ENCODE measurements at regions not wholly inside any gene's neighbourhood (a gene's known extent, or its start where the extent isn't known, plus 50 kb on each side); places are given as distances from the start of the nearest gene placed in this dataset.

- no peak for TF ChIP-seq MIXL1 (CRISPR knock-in tag; IDR thresholded peaks at IDR 0.05)
Observed at GRCh38 chr2:65669574-65669973, 237.2 kb upstream of the SPRED2 start (continued).

- H3K27me3 ChIP-seq (ENCODE audit: control insufficient read depth in 1 of 2, insufficient read depth in 2 of 2, low read length in 2 of 2) = no peaks in the 10 kb centered on the region
- H3K27ac ChIP-seq (ENCODE audit: extremely low read length, insufficient read depth, low read length) = no peak overlapping the region
- in situ Hi-C loops (cut with HindIII; ENCODE audit: extremely low pct_ligation_motif_present, low pct_unique_long_range_greater_than_20kb) (no loop called here), intact Hi-C loops (cut with micrococcal nuclease; ENCODE audit: unreplicated experiment) (no loop called here)
- H3K36me3 ChIP-seq (replicated peaks in 1 of 2; ENCODE audit: control insufficient read depth in 1 of 2, insufficient read depth in 2 of 2, low read length in 2 of 2) = no peaks in the 10 kb centered on the region
- H3K4me2 ChIP-seq (ENCODE audit: low read depth, low read length) = no peak overlapping the region
- H4K20me1 ChIP-seq (ENCODE audit: insufficient read depth, low read length) = no peaks in the 10 kb centered on the region
- TF ChIP-seq, protein P1, sequence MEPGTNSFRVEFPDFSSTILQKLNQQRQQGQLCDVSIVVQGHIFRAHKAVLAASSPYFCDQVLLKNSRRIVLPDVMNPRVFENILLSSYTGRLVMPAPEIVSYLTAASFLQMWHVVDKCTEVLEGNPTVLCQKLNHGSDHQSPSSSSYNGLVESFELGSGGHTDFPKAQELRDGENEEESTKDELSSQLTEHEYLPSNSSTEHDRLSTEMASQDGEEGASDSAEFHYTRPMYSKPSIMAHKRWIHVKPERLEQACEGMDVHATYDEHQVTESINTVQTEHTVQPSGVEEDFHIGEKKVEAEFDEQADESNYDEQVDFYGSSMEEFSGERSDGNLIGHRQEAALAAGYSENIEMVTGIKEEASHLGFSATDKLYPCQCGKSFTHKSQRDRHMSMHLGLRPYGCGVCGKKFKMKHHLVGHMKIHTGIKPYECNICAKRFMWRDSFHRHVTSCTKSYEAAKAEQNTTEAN (CRISPR knock-in tag; conservative IDR thresholded peaks at IDR 0.05) = no peak
- TF ChIP-seq SNRNP70 (IDR thresholded peaks at IDR 0.05; ENCODE audit: low read depth, low read length) = no peak
- TF ChIP-seq ZC3H13 (CRISPR knock-in tag; IDR thresholded peaks at IDR 0.05) = no peak
- TF ChIP-seq ZBTB38 (CRISPR knock-in tag; IDR thresholded peaks at IDR 0.05) = no peak
- CTCF ChIA-PET (ENCODE audit: low intra/inter-chr PET ratio, low total read pairs) = no interaction called here
- no peak for DNase-seq (ENCODE audit: low spot score)
- H3K4me3 ChIP-seq (replicated peaks in 1 of 3; ENCODE audit: insufficient read depth in 1 of 3, low read depth in 2 of 3, low read length in 3 of 3) = no peak overlapping the region
- H2AFZ ChIP-seq (ENCODE audit: low read length) = no peak overlapping the region
- no peak overlapping the region for H3K9ac ChIP-seq (ENCODE audit: insufficient read depth, low read depth, low read length)
- no peaks in the 10 kb centered on the region for H3K9me3 ChIP-seq (ENCODE audit: low read length)
- no TSS peak for BruUV-seq (replicated peaks)
- no peak for FAIRE-seq
- POLR2A ChIA-PET = no interaction called here
- no peaks in the 10 kb centered on the region for H3K4me1 ChIP-seq (ENCODE audit: insufficient read depth, low read length)
- no peak for ATAC-seq
- H3K79me2 ChIP-seq (ENCODE audit: insufficient read depth, low read length) = no peaks in the 10 kb centered on the region
Observed at GRCh38 chr2:65668744-65669143, 236.3 kb upstream of the SPRED2 start.

DNA sequence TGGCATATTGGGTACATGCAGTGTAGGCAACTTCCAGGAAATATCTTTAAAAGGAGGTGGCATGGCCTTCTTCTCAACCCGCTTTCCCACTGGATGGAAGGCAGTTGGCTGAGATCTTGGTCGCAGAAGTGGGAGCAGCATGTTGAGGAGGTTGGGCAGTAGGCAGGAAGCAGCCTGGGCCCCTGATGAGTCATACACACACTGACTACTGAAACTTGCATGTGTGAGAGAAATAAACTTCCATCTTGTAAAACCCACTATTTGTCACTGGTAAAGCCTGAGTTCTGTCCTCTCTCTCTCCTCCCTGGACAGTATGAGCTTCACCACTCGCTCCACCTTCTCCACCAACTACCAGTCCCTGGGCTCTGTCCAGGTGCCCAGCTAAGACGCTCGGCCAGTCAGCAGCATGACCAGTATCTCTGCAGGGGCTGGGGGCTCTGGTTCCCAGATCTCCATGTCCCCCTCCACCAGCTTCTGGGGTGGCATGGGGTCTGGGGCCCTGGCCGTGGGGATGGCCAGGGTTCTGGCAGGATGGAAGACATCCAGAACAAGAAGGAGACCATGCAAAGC lies 233.8 kb upstream of the SPRED2 start:
- no peak overlapping the region for H2AFZ ChIP-seq (ENCODE audit: low read length)
- H3K9ac ChIP-seq (ENCODE audit: insufficient read depth, low read depth, low read length) = no peak overlapping the region
- TF ChIP-seq ZNF790 (CRISPR knock-in tag; IDR thresholded peaks at IDR 0.05; ENCODE audit: borderline replicate concordance) (no peak), REST (IDR thresholded peaks at IDR 0.05; ENCODE audit: borderline replicate concordance in 1 of 2, low read depth in 1 of 2, low read length in 2 of 2) (no peak), FOSL2 (CRISPR knock-in tag; IDR thresholded peaks at IDR 0.05) (peak; percentile 67), REPIN1 (CRISPR knock-in tag; IDR thresholded peaks at IDR 0.05; ENCODE audit: borderline replicate concordance, low read depth) (no peak)
- H3K4me2 ChIP-seq (ENCODE audit: low read depth, low read length) = no peak overlapping the region
- no peaks in the 10 kb centered on the region for H3K79me2 ChIP-seq (ENCODE audit: insufficient read depth, low read length)
- intact Hi-C loops (cut with micrococcal nuclease; ENCODE audit: unreplicated experiment) (no loop called here), in situ Hi-C loops (cut with HindIII; ENCODE audit: extremely low pct_ligation_motif_present, low pct_unique_long_range_greater_than_20kb) (no loop called here)
- BruUV-seq (replicated peaks) = no TSS peak
- H3K36me3 ChIP-seq (replicated peaks in 1 of 2; ENCODE audit: control insufficient read depth in 1 of 2, insufficient read depth in 2 of 2, low read length in 2 of 2) = no peaks in the 10 kb centered on the region
- H3K27ac ChIP-seq (ENCODE audit: extremely low read length, insufficient read depth, low read length) = no peak overlapping the region
- ATAC-seq (no peak; the same call in 2 of the 3 replicates), FAIRE-seq (no peak), DNase-seq (ENCODE audit: low spot score) (no peak)
- no peaks in the 10 kb centered on the region for H3K9me3 ChIP-seq (ENCODE audit: low read length)
- no peak overlapping the region for H3K4me3 ChIP-seq (replicated peaks in 1 of 3; ENCODE audit: insufficient read depth in 1 of 3, low read depth in 2 of 3, low read length in 3 of 3)
- CTCF ChIA-PET (ENCODE audit: low intra/inter-chr PET ratio, low total read pairs) = no interaction called here
- POLR2A ChIA-PET = no interaction called here
- peaks cover 0 to 8% of the 10 kb centered on the region in 2 experiments; a peak in 1 of 5 replicates for H3K27me3 ChIP-seq (ENCODE audit: control insufficient read depth in 1 of 2, insufficient read depth in 2 of 2, low read length in 2 of 2)
- 20% methylated on average over 6 of the region's 6 CpGs for WGBS (ENCODE audit: low lambda C conversion rate)
- no peaks in the 10 kb centered on the region for H4K20me1 ChIP-seq (ENCODE audit: insufficient read depth, low read length)
- H3K4me1 ChIP-seq (ENCODE audit: insufficient read depth, low read length) = no peaks in the 10 kb centered on the region
